KMS-11 (cell line): ENCODE measurements at regions not wholly inside any gene's neighbourhood (a gene's known extent, or its start where the extent isn't known, plus 50 kb on each side); places are given as distances from the start of the nearest gene placed in this dataset.

Source experiments
- H2AFZ ChIP-seq: fragments of 200-600 bp; sonication (generic); 2 replicates; pipeline ENCODE4 v1.6.1; 2016; ENCODE audit warnings: antibody characterized with exemption, mixed run types, low read depth
- H3K27ac ChIP-seq: fragments of 200-600 bp; sonication (generic); 2 replicates; pipeline ENCODE4 v1.6.1; 2016; ENCODE audit warnings: mild to moderate bottlenecking, mixed run types
- H3K27me3 ChIP-seq: fragments of 200-600 bp; sonication (generic); 2 replicates; pipeline ENCODE4 v1.6.1; 2017; ENCODE audit warnings: mild to moderate bottlenecking, low read depth, mixed run types, moderate library complexity; ENCODE audit not compliant: insufficient read depth
- H3K36me3 ChIP-seq: fragments of 200-600 bp; sonication (generic); 2 replicates; pipeline ENCODE4 v1.6.1; 2017; ENCODE audit warnings: mild to moderate bottlenecking, mixed run types; ENCODE audit not compliant: insufficient read depth
- H3K4me1 ChIP-seq: fragments of 200-600 bp; sonication (generic); 2 replicates; pipeline ENCODE4 v1.6.1; 2016; ENCODE audit warnings: mild to moderate bottlenecking, low read depth, mixed run types; ENCODE audit not compliant: poor library complexity, severe bottlenecking
- H3K4me2 ChIP-seq: fragments of 200-600 bp; sonication (generic); 2 replicates; pipeline ENCODE4 v1.7.0; 2016; ENCODE audit warnings: mild to moderate bottlenecking, mixed run types
- H3K4me3 ChIP-seq: fragments of 200-600 bp; sonication (generic); IDR thresholded peaks from 2 replicates; pipeline ENCODE4 v1.6.1; 2017; ENCODE audit warnings: low read depth, low read length, mixed read lengths; ENCODE audit not compliant: insufficient read depth
- H3K79me2 ChIP-seq: fragments of 200-600 bp; sonication (generic); 2 replicates; pipeline ENCODE4 v1.6.1; 2016; ENCODE audit warnings: low read depth, mixed run types; ENCODE audit not compliant: insufficient read depth
- H3K9ac ChIP-seq: fragments of 200-600 bp; sonication (generic); 2 replicates; pipeline ENCODE4 v1.6.1; 2016; ENCODE audit warnings: mild to moderate bottlenecking, mixed run types
- H4K20me1 ChIP-seq: fragments of 200-600 bp; sonication (generic); 2 replicates; pipeline ENCODE4 v1.6.1; 2016; ENCODE audit warnings: mild to moderate bottlenecking, mixed run types; ENCODE audit not compliant: insufficient read depth
- CTCF ChIP-seq: fragments of 200-600 bp; sonication (generic); conservative IDR thresholded peaks from 2 replicates; pipeline ENCODE4 v1.6.1; 2017; ENCODE audit warnings: low read depth, mild to moderate bottlenecking, antibody characterized with exemption, low read length, moderate library complexity, mixed read lengths

GRCh38 chr14:104527857-104528459, 51.6 kb upstream of the C14orf180 start:
- H2AFZ ChIP-seq, result no peak overlapping the region
- TF ChIP-seq CTCF, result no peak
- H3K4me3 ChIP-seq, result no peak overlapping the region
- H3K27ac ChIP-seq, result no peak overlapping the region
- H3K9ac ChIP-seq, result no peak overlapping the region
- no peaks in the 10 kb centered on the region for H4K20me1 ChIP-seq
- H3K4me1 ChIP-seq, result no peaks in the 10 kb centered on the region
- H3K79me2 ChIP-seq, result no peaks in the 10 kb centered on the region
- no peaks in the 10 kb centered on the region for H3K36me3 ChIP-seq
- no peak overlapping the region for H3K4me2 ChIP-seq
- peaks cover 9% of the 10 kb centered on the region; the same call in 1 of the 2 replicates for H3K27me3 ChIP-seq

DNA sequence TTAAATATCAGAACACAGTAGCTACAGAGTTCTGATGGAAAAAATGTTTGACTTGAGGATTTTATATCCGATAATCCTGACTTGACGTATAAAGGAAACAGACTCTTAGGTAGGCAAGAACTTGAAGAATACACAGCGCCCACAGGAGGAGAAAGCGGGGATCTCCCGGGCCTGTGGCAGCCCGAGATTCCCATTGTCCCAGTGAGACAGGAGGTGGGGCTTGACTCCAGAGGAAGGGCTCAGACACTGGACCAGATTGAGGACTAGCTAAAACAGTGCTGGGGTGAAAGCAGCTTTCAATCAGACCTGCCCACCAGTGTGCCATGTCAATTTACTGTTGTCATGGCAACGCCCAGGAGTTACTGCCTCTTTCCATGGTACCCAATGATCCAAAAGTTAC, 51.1 kb upstream of the C14orf180 start:
- no peak overlapping the region for H3K4me3 ChIP-seq
- H3K79me2 ChIP-seq, result no peaks in the 10 kb centered on the region
- no peak overlapping the region for H3K4me2 ChIP-seq
- H3K9ac ChIP-seq, result no peak overlapping the region
- H3K4me1 ChIP-seq, result no peaks in the 10 kb centered on the region
- no peaks in the 10 kb centered on the region for H3K36me3 ChIP-seq
- H3K27me3 ChIP-seq, result peaks cover 9% of the 10 kb centered on the region; the same call in 1 of the 2 replicates
- H3K27ac ChIP-seq, result no peak overlapping the region
- H2AFZ ChIP-seq, result no peak overlapping the region
- H4K20me1 ChIP-seq, result no peaks in the 10 kb centered on the region
- TF ChIP-seq CTCF, result no peak
